ENCODE measurements at regions not wholly inside any gene's neighbourhood (a gene's known extent, or its start where the extent isn't known, plus 50 kb on each side); places are given as distances from the start of the nearest gene placed in this dataset.

DNA sequence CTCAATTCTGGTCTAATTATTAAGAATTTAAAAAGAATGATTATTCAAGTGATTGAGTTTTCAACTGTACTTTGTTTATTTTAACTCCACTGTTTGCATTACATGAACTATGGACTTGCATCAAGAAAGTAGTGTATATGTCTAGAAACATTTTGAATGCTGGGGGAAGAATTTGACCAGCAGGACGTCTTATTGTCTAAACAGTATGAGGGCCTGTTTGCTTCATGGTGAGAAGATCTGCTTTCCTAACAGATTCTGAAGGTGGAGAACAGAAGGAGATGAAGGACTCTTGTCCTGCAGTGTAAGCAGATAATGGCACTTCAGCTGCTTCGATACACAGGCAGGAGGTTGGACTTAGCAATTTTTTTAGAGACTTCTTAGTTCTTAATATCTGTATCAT, 176.0 kb downstream of the DACT1 start:
- Histone ChIP-seq H2AFZ (ENCODE audit: low read length) (no peak overlapping the region), H3K79me1 (ENCODE audit: insufficient read depth, low read depth, low read length, poor library complexity, severe bottlenecking) (no peaks in the 10 kb centered on the region), H3K9me3 (ENCODE audit: control insufficient read depth, low read depth, low read length) (no peaks in the 10 kb centered on the region), H3K79me2 (ENCODE audit: insufficient read depth, low read length) (no peaks in the 10 kb centered on the region), H2BK5ac (ENCODE audit: insufficient read length, low read length) (no peak overlapping the region), H3K23ac (ENCODE audit: insufficient read length, low read depth, low read length) (no peak overlapping the region), H4K20me1 (ENCODE audit: control insufficient read depth, insufficient read depth, insufficient read length) (no peaks in the 10 kb centered on the region), H3K27ac (ENCODE audit: insufficient read length, low read depth, low read length) (no peak overlapping the region), H3K9ac (ENCODE audit: extremely low read depth, insufficient read length, low read length) (no peak overlapping the region), H3T11ph (ENCODE audit: low read length) (no peak overlapping the region), H3K4me2 (ENCODE audit: insufficient read depth, insufficient read length, low read length) (no peak overlapping the region), H4K91ac (ENCODE audit: insufficient read length, low read depth, low read length) (no peak overlapping the region), H2BK20ac (ENCODE audit: low read depth, low read length, poor library complexity, severe bottlenecking) (no peak overlapping the region), H2BK120ac (ENCODE audit: low read depth, low read length, poor library complexity, severe bottlenecking) (no peak overlapping the region), H3K14ac (ENCODE audit: insufficient read depth, low read length) (no peak overlapping the region), H3K18ac (ENCODE audit: insufficient read length, low read depth, low read length) (no peak overlapping the region), H3K27me3 (ENCODE audit: insufficient read depth, low read length) (no peaks in the 10 kb centered on the region), H4K5ac (ENCODE audit: insufficient read length, low read depth, low read length) (no peak overlapping the region), H2BK15ac (ENCODE audit: low read depth, low read length) (no peak overlapping the region), H2AK5ac (ENCODE audit: insufficient read length, low read length) (no peak overlapping the region), H3K56ac (ENCODE audit: insufficient read length, low read depth, low read length) (no peak overlapping the region), H4K8ac (replicated peaks; ENCODE audit: insufficient read length, low read depth, low read length) (no peak overlapping the region), H2BK12ac (ENCODE audit: insufficient read length, low read depth, low read length) (no peak overlapping the region), H3K23me2 (ENCODE audit: insufficient read length, low read depth, low read length, poor library complexity, severe bottlenecking) (no peaks in the 10 kb centered on the region), H3K4ac (ENCODE audit: low read depth, low read length) (no peak overlapping the region), H3K4me1 (ENCODE audit: insufficient read depth, low read length) (no peaks in the 10 kb centered on the region)
- no peaks in the 10 kb centered on the region for H3K36me3 Mint-ChIP-seq (ENCODE audit: insufficient read depth in 1 of 3, low read depth in 3 of 3)
- TF ChIP-seq, protein P1, sequence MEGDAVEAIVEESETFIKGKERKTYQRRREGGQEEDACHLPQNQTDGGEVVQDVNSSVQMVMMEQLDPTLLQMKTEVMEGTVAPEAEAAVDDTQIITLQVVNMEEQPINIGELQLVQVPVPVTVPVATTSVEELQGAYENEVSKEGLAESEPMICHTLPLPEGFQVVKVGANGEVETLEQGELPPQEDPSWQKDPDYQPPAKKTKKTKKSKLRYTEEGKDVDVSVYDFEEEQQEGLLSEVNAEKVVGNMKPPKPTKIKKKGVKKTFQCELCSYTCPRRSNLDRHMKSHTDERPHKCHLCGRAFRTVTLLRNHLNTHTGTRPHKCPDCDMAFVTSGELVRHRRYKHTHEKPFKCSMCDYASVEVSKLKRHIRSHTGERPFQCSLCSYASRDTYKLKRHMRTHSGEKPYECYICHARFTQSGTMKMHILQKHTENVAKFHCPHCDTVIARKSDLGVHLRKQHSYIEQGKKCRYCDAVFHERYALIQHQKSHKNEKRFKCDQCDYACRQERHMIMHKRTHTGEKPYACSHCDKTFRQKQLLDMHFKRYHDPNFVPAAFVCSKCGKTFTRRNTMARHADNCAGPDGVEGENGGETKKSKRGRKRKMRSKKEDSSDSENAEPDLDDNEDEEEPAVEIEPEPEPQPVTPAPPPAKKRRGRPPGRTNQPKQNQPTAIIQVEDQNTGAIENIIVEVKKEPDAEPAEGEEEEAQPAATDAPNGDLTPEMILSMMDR (conservative IDR thresholded peaks at IDR 0.05) = no peak
- no peak for DNase-seq
- no peaks in the 10 kb centered on the region for H3K4me1 Mint-ChIP-seq
- no peak overlapping the region for H3K4me3 Mint-ChIP-seq
- no peaks in the 10 kb centered on the region for H3K9me3 Mint-ChIP-seq
- no peak overlapping the region for H3K27ac Mint-ChIP-seq
- WGBS (ENCODE audit: extremely low coverage, insufficient read length, low lambda C conversion rate) = no CpG with 5 or more reads among the region's 2 CpGs
- no peaks in the 10 kb centered on the region for H3K27me3 Mint-ChIP-seq (ENCODE audit: low read depth)
